ENCODE measurements at regions not wholly inside any gene's neighbourhood (a gene's known extent, or its start where the extent isn't known, plus 50 kb on each side); places are given as distances from the start of the nearest gene placed in this dataset.

GRCh38 chr22:42180349-42180842 lies 49.8 kb upstream of the CYP2D6 start:
- peak; percentile 27 for DNase-seq (ENCODE audit: low read depth)

Data from amniotic epithelial cell (primary cell).